ENCODE measurements at regions not wholly inside any gene's neighbourhood (a gene's known extent, or its start where the extent isn't known, plus 50 kb on each side); places are given as distances from the start of the nearest gene placed in this dataset.

DNA sequence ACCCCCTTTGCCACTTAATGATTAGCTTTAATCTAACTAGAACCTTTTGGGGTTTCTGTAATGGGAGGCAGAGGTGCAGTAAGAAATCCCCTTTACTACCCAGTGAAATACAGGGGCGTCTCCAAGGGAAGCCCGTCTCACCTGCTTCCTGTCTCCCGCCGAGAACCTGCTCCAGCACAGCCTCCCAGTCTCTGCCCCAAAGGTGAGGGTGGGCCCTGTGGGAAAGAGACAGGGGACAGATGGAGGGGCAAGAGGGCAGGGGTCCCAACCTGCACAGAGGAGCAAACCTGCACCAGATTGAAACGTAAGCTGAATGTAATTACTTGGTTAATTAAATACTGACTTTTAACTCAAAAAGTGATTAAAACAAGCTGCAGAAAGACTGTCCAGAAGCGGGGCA lies 474.2 kb upstream of the SULF2 start:
- TF ChIP-seq, protein P1, sequence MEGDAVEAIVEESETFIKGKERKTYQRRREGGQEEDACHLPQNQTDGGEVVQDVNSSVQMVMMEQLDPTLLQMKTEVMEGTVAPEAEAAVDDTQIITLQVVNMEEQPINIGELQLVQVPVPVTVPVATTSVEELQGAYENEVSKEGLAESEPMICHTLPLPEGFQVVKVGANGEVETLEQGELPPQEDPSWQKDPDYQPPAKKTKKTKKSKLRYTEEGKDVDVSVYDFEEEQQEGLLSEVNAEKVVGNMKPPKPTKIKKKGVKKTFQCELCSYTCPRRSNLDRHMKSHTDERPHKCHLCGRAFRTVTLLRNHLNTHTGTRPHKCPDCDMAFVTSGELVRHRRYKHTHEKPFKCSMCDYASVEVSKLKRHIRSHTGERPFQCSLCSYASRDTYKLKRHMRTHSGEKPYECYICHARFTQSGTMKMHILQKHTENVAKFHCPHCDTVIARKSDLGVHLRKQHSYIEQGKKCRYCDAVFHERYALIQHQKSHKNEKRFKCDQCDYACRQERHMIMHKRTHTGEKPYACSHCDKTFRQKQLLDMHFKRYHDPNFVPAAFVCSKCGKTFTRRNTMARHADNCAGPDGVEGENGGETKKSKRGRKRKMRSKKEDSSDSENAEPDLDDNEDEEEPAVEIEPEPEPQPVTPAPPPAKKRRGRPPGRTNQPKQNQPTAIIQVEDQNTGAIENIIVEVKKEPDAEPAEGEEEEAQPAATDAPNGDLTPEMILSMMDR (IDR thresholded peaks at IDR 0.05), result no peak
- TF ChIP-seq POLR2A (IDR thresholded peaks at IDR 0.05), result no peak
